HEK293 (cell line): ENCODE measurements at regions not wholly inside any gene's neighbourhood (a gene's known extent, or its start where the extent isn't known, plus 50 kb on each side); places are given as distances from the start of the nearest gene placed in this dataset.

Source experiments
- CTCF ChIA-PET: fragments of 350-600 bp; formaldehyde crosslinking; extraction: SDS; loops from one replicate; lab custom pipeline; 2021; ENCODE audit warnings: antibody characterized with exemption; lab: Yijun Ruan, JAX
- POLR2A ChIA-PET: fragments of 300-600 bp; formaldehyde crosslinking; extraction: SDS; loops from one replicate; lab custom pipeline; 2020; ENCODE audit warnings: antibody characterized with exemption, inconsistent platforms; lab: Yijun Ruan, JAX
- H3K27ac ChIP-seq: fragments of 200-500 bp; sonication (Bioruptor generic); 2 replicates; pipeline ENCODE4 v1.5.1; 2014; ENCODE audit warnings: low read depth, low read length, control low read depth, inconsistent platforms; ENCODE audit errors: extremely low read depth
- H3K36me3 ChIP-seq, 2 experiments: fragments of 200-500 bp in 1 of 2; sonication (Bioruptor generic) in 1 of 2; 1 replicate in 1 of 2; 2 replicates in 1 of 2; pipeline ENCODE4 v1.5.1; 2014 to 2017; ENCODE audit warnings: inconsistent platforms in 2 of 2, low read length in 2 of 2; ENCODE audit not compliant: control insufficient read depth in 2 of 2, insufficient read depth in 1 of 2
- H3K4me1 ChIP-seq: fragments of 200-500 bp; sonication (Bioruptor generic); 2 replicates; pipeline ENCODE4 v1.5.1; 2014; ENCODE audit warnings: mild to moderate bottlenecking, low read length, inconsistent platforms; ENCODE audit not compliant: control insufficient read depth, insufficient read depth
- H3K4me3 ChIP-seq: 2 replicates; pipeline ENCODE4 v1.5.1; 2011; ENCODE audit warnings: low read depth, mild to moderate bottlenecking, control low read depth, low read length, moderate library complexity
- H3K9me3 ChIP-seq: fragments of 200-500 bp; sonication (Bioruptor generic); 2 replicates; pipeline ENCODE4 v1.5.1; 2014; ENCODE audit warnings: low read depth, low read length, inconsistent platforms; ENCODE audit not compliant: control insufficient read depth, insufficient read depth
- BCL11B ChIP-seq: fragments of 450-650 bp; formaldehyde crosslinking; IDR thresholded peaks from 2 replicates; pipeline ENCODE4 v1.5.1; 2016; ENCODE audit warnings: low read depth, missing biosample characterization, missing genetic modification characterization
- BCL6B ChIP-seq: fragments of 450-650 bp; formaldehyde crosslinking; IDR thresholded peaks from 2 replicates; pipeline ENCODE4 v1.5.1; 2017; ENCODE audit warnings: missing biosample characterization, missing genetic modification characterization
- KLF1 ChIP-seq: fragments of 450-650 bp; formaldehyde crosslinking; IDR thresholded peaks from 2 replicates; pipeline ENCODE4 v1.5.1; 2016; ENCODE audit warnings: missing biosample characterization, missing genetic modification characterization
- PRDM6 ChIP-seq: fragments of 450-650 bp; formaldehyde crosslinking; IDR thresholded peaks from 2 replicates; pipeline ENCODE4 v1.5.1; 2017; ENCODE audit warnings: missing biosample characterization, missing genetic modification characterization
- TCF7L2 ChIP-seq: IDR thresholded peaks from 2 replicates; pipeline ENCODE4 v1.6.1; 2011; ENCODE audit warnings: low read depth, mild to moderate bottlenecking, inconsistent platforms, low read length, moderate library complexity, borderline replicate concordance
- ZBTB11 ChIP-seq: fragments of 450-650 bp; formaldehyde crosslinking; conservative IDR thresholded peaks from 2 replicates; pipeline ENCODE4 v1.5.1; 2016; ENCODE audit warnings: low read depth, missing biosample characterization, missing genetic modification characterization
- ZBTB21 ChIP-seq: fragments of 450-650 bp; formaldehyde crosslinking; IDR thresholded peaks from 2 replicates; pipeline ENCODE4 v1.5.1; 2017; ENCODE audit warnings: missing biosample characterization, missing genetic modification characterization
- ZIC2 ChIP-seq: fragments of 450-650 bp; formaldehyde crosslinking; IDR thresholded peaks from 2 replicates; pipeline ENCODE4 v1.5.1; 2016; ENCODE audit warnings: missing biosample characterization, missing genetic modification characterization
- ZNF155 ChIP-seq: fragments of 450-650 bp; formaldehyde crosslinking; IDR thresholded peaks from 2 replicates; pipeline ENCODE4 v1.5.1; 2016; ENCODE audit warnings: missing biosample characterization, missing genetic modification characterization
- ZNF19 ChIP-seq: fragments of 450-650 bp; formaldehyde crosslinking; IDR thresholded peaks from 2 replicates; pipeline ENCODE4; 2016; ENCODE audit warnings: missing biosample characterization, missing genetic modification characterization, low read depth
- ZNF274 ChIP-seq, 2 experiments: fragments of 200-500 bp in 1 of 2; fragments of 450-650 bp in 1 of 2; sonication (Bioruptor generic) in 1 of 2; formaldehyde crosslinking in 1 of 2; IDR thresholded peaks; 2 replicates each; pipeline versions ENCODE4 v1.5.1 to v1.6.1; 2014 to 2016; ENCODE audit warnings: borderline replicate concordance in 1 of 2, inconsistent platforms in 1 of 2, low read length in 1 of 2, missing biosample characterization in 1 of 2, missing genetic modification characterization in 1 of 2
- ZNF350 ChIP-seq: fragments of 450-650 bp; formaldehyde crosslinking; IDR thresholded peaks from 2 replicates; pipeline ENCODE4 v1.5.0; 2017; ENCODE audit warnings: missing biosample characterization, mild to moderate bottlenecking, missing genetic modification characterization
- ZNF521 ChIP-seq: fragments of 450-650 bp; formaldehyde crosslinking; IDR thresholded peaks from 2 replicates; pipeline ENCODE4 v1.5.1; 2017; ENCODE audit warnings: missing biosample characterization, mild to moderate bottlenecking, missing genetic modification characterization
- ZNF549 ChIP-seq: fragments of 450-650 bp; IDR thresholded peaks from 2 replicates; pipeline ENCODE4 v1.5.1; 2018; ENCODE audit warnings: missing biosample characterization, missing genetic modification characterization, mild to moderate bottlenecking, inconsistent platforms, moderate library complexity
- ZNF629 ChIP-seq: fragments of 450-650 bp; formaldehyde crosslinking; IDR thresholded peaks from 2 replicates; pipeline ENCODE4 v1.5.1; 2017; ENCODE audit warnings: missing biosample characterization, missing genetic modification characterization
- ZNF792 ChIP-seq: fragments of 450-650 bp; formaldehyde crosslinking; IDR thresholded peaks from 2 replicates; pipeline ENCODE4 v1.5.1; 2016; ENCODE audit warnings: missing biosample characterization, missing genetic modification characterization
- TF ChIP-seq, protein P1 (sequence below): fragments of 450-650 bp; formaldehyde crosslinking; IDR thresholded peaks from 2 replicates; pipeline ENCODE4 v1.5.1; 2017; ENCODE audit warnings: missing biosample characterization, mild to moderate bottlenecking, missing genetic modification characterization, moderate library complexity
- TF ChIP-seq, protein P2 (sequence below): fragments of 450-650 bp; formaldehyde crosslinking; IDR thresholded peaks from 2 replicates; pipeline ENCODE4 v1.5.1; 2016; ENCODE audit warnings: missing biosample characterization, missing genetic modification characterization
- TF ChIP-seq, protein P3 (sequence below): fragments of 450-650 bp; formaldehyde crosslinking; IDR thresholded peaks from 2 replicates; pipeline ENCODE4 v1.5.1; 2016; ENCODE audit warnings: missing biosample characterization, missing genetic modification characterization, low read depth

DNA sequence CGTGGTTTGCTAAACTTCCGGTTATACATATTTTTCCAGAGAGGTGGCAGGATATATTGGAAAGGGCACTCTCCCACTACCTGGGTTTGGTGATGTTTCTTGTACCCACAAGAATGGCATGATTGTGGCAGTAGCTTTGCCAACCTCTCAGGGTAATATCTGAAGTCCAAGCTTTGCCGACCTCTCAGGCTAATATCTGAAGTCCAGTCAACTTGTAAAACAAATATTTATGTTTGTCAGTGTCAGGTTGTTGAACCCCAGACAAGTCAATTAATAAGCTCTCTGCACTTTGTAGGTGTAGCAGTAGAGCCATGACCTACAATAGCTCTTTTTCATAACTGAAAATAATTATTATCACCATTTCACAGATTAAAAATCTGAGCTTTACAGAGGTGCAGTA, 167.0 kb downstream of the POU4F1 start:
- ChIA-PET POLR2A (no interaction called here), CTCF (no interaction called here)
- Histone ChIP-seq H3K4me1 (no peaks in the 10 kb centered on the region), H3K27ac (no peak overlapping the region), H3K36me3 (no peaks in the 10 kb centered on the region), H3K9me3 (no peaks in the 10 kb centered on the region), H3K4me3 (no peak overlapping the region)
- TF ChIP-seq TCF7L2: no peak
- TF ChIP-seq, protein P1, sequence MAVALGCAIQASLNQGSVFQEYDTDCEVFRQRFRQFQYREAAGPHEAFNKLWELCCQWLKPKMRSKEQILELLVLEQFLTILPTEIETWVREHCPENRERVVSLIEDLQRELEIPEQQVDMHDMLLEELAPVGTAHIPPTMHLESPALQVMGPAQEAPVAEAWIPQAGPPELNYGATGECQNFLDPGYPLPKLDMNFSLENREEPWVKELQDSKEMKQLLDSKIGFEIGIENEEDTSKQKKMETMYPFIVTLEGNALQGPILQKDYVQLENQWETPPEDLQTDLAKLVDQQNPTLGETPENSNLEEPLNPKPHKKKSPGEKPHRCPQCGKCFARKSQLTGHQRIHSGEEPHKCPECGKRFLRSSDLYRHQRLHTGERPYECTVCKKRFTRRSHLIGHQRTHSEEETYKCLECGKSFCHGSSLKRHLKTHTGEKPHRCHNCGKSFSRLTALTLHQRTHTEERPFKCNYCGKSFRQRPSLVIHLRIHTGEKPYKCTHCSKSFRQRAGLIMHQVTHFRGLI (tag by site-specific recombination): no peak
- no peak for TF ChIP-seq ZNF629 (tag by site-specific recombination)
- TF ChIP-seq ZNF350: no peak
- no peak for TF ChIP-seq ZBTB21
- no peak for TF ChIP-seq BCL6B (tag by site-specific recombination)
- TF ChIP-seq ZIC2 (tag by site-specific recombination): no peak
- TF ChIP-seq ZBTB11: no peak
- no peak for TF ChIP-seq KLF1 (tag by site-specific recombination)
- TF ChIP-seq ZNF549 (tag by site-specific recombination): no peak
- TF ChIP-seq, protein P2, sequence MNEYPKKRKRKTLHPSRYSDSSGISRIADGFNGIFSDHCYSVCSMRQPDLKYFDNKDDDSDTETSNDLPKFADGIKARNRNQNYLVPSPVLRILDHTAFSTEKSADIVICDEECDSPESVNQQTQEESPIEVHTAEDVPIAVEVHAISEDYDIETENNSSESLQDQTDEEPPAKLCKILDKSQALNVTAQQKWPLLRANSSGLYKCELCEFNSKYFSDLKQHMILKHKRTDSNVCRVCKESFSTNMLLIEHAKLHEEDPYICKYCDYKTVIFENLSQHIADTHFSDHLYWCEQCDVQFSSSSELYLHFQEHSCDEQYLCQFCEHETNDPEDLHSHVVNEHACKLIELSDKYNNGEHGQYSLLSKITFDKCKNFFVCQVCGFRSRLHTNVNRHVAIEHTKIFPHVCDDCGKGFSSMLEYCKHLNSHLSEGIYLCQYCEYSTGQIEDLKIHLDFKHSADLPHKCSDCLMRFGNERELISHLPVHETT (tag by site-specific recombination): no peak
- TF ChIP-seq ZNF19 (tag by site-specific recombination): no peak
- TF ChIP-seq, protein P3, sequence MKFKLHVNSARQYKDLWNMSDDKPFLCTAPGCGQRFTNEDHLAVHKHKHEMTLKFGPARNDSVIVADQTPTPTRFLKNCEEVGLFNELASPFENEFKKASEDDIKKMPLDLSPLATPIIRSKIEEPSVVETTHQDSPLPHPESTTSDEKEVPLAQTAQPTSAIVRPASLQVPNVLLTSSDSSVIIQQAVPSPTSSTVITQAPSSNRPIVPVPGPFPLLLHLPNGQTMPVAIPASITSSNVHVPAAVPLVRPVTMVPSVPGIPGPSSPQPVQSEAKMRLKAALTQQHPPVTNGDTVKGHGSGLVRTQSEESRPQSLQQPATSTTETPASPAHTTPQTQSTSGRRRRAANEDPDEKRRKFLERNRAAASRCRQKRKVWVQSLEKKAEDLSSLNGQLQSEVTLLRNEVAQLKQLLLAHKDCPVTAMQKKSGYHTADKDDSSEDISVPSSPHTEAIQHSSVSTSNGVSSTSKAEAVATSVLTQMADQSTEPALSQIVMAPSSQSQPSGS: no peak
- no peak for TF ChIP-seq ZNF792 (tag by site-specific recombination)
- no peak for TF ChIP-seq PRDM6
- TF ChIP-seq ZNF274 (IDR thresholded peaks at IDR 0.05; ENCODE audit: low read length): no peak
- no peak for TF ChIP-seq ZNF274 (tag by site-specific recombination; IDR thresholded peaks at IDR 0.05; ENCODE audit: borderline replicate concordance)
- no peak for TF ChIP-seq BCL11B (tag by site-specific recombination)
- no peak for TF ChIP-seq ZNF521 (tag by site-specific recombination)
- TF ChIP-seq ZNF155 (tag by site-specific recombination): no peak
